GM18502 (cell line): ENCODE measurements at regions not wholly inside any gene's neighbourhood (a gene's known extent, or its start where the extent isn't known, plus 50 kb on each side); places are given as distances from the start of the nearest gene placed in this dataset.

ENCODE experiments used
- ATAC-seq: cut with Tn5 transposase; IDR thresholded peaks from one replicate; pipeline ENCODE4 v1.9.1; 2021; ENCODE audit warnings: mild to moderate bottlenecking; ENCODE audit not compliant: unreplicated experiment, poor library complexity

- ATAC-seq: no peak
Observed at GRCh38 chr4:125849869-125850268, 535.1 kb downstream of the FAT4 start.

GRCh38 chr4:125891597-125892258, 577.0 kb downstream of the FAT4 start:
- no peak for ATAC-seq

DNA sequence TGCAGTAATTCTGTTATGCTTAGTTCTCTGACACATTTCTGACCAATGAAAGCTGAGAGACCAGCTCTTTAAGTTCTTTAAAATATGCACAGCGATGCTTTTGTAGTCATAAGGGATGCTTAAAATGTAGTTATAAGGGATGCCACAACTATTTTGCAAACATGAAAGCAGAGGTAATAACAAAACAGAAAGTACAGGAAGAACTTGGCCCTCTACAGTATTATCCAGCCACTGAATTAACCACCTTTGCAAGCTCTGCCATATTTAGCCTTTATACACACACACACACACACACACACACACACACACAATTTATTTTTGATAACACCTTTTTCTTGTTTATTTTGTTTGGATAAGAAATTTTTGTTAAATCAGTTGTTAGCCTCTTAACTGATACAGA, 590.0 kb downstream of the FAT4 start:
- no peak for ATAC-seq

DNA sequence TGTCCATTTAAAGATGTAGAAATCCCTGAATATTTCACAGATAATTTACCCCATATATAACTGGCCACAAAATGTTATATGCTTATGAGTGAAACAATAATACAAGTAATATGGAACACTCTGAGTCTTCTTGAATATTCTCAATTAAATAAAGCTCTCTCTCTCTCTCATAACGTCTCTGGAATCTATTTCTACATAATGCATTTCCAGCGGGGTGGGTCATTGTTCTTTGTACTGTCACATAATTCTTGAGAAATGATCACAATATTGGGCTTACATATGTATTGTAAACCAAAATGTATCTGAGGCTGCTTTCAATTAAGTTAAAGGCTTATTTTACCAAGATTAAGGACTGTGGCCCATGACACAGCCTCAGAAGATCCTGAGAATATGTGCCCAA, 596.3 kb downstream of the FAT4 start:
- no peak for ATAC-seq

- ATAC-seq: no peak
Observed at GRCh38 chr4:125911481-125911880, 596.7 kb downstream of the FAT4 start.

DNA sequence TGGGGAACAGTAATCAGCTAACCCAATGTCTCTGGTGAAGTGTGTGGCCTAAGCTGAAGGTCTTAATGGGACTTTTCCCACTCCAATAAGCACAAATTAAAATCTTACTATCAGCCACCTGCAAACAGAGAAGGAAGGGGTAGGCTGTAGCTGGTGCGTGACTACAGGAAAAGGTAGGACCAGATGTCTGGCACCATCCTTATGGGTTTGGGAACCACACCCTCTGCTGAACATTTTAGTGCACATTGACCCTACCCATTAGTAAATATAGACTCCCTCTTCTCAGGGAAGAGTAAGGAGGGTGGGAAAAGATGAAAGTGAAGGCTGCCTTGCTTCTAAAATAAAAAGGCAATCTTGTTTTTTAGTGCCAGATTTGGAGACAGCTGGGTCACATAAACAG, 602.8 kb downstream of the FAT4 start:
- no peak for ATAC-seq

- ATAC-seq: no peak
Observed at GRCh38 chr4:125928652-125929051, 613.9 kb downstream of the FAT4 start.

GRCh38 chr4:125938541-125938940, 623.8 kb downstream of the FAT4 start:
- ATAC-seq: no peak

GRCh38 chr4:125940426-125940825, 625.7 kb downstream of the FAT4 start:
- ATAC-seq: no peak

- no peak for ATAC-seq
Observed at GRCh38 chr4:125944966-125945365, 630.2 kb downstream of the FAT4 start.

DNA sequence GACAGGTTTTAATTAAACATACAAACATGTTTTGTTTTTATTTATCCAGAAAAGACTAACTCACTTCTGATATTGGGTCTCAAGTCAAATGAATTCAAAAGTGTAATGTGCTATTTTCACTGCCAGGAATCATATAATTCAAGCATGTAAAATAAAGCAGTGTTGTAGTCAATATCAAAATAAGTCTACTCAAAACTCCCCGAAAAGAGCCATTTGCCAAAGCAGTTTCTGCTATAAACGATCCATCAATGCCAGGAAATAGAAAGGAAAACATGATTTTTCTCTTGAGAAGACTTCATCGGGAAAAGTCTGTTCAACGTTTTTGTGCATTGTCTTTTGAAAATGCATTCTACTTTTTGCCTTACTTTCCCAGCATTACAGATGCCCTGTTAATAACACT, 633.3 kb downstream of the FAT4 start:
- no peak for ATAC-seq

DNA sequence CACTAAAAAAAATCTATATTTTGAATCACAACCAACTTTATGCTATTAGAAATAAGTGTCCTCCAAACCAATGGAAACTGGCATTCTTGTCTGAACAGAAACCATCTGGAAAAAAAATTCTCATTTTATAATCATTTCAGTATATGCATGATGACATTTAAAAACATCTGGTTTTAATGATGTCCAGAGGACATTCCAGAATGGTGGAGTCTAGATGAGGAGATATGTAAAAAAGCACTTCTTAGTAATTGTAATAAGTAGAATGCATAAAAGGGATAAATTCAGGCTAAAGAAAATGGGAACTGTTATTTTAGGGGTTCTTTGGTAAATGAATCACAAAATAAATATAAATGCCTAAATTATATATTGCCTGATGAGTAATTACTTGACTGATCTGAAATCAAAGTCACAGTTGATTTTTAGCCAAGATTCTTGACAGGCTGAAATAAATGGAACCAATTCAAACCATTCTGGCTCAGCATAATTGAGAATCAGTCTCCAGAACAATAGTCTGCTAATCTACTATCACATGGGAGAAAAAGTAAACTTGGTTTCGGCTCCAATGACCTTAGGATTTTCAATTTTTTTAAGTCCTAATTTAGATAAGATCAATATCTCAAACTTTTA, 636.6 kb downstream of the FAT4 start:
- no peak for ATAC-seq

DNA sequence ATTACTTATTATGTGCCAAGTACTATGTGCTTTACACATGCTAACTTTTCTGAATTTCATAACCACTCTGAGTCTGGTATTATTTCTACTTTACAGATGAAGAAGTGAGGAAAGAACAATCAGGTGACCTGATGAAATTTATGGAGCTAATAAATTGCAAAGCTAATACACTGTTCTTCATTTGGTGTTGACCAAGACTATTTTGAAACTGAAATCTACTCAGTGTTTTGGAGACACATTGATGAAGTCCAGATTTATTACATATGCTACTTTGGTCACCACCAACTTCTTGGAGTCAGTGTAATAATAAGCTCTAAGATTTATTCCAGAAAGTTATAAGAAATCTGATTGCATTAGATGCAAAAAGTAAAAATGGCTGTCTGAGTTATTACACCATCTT, 637.9 kb downstream of the FAT4 start:
- ATAC-seq: no peak

DNA sequence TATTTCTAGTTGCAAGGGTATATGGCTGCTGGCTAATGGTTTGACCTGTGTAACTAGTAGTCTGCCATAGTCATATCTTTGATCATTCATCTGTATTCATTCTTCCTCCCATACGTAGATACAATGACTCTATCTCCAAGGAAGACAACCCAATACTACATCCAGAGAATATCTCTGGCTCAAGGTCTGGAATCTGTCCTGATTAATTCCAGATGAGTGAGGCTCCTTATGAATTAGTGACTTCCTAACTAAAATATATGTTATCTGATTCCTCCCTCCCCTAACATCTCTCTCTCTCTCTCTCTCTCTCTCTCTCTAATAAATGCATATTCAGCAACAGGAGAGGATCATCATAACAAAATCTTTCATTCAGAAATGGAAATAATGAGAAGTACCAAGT, 641.5 kb downstream of the FAT4 start:
- no peak for ATAC-seq

- ATAC-seq: no peak
Observed at GRCh38 chr4:125958519-125958918, 643.8 kb downstream of the FAT4 start.

GRCh38 chr4:125961626-125962025, 646.9 kb downstream of the FAT4 start:
- no peak for ATAC-seq

GRCh38 chr4:125975861-125976397, 661.2 kb downstream of the FAT4 start:
- ATAC-seq: no peak

DNA sequence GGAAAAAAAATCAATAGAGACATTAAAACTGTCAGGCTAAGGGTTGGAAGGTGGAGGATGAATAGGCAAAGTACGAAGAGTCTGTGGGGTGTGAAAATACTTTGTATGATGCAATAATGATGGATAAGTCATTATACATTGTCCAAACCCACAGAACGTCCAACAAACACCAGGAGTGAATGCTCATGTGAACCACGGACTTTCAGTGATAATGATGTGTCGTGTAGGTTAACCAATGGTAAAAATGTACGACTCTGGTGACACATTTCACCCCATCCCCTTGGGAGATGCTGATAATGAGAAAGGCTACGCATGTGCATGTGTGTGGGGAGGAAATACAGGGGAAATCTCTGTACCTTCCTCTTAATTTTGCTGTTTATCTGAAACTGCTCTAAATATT, 665.2 kb downstream of the FAT4 start:
- ATAC-seq: no peak

DNA sequence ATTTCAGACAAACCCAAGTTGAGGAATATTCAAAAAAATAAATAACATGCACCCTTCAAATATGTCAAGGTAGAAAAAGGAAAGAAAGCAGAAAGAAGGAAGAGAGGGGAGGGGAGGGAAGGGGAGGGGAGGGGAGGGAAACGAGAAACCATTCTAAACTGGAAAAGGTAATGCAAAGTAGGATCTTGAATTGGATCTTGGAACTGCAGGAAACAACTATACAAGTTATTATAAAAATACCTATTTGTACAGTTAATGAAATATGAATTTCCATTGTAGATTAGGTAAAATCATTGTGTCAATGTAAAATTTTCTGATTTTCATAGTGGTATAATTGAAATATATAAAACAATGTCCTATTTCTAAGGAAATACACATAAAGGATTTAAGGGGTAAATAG, 668.4 kb downstream of the FAT4 start:
- no peak for ATAC-seq

GRCh38 chr4:125985856-125986255, 671.1 kb downstream of the FAT4 start:
- peak; percentile 75 for ATAC-seq

DNA sequence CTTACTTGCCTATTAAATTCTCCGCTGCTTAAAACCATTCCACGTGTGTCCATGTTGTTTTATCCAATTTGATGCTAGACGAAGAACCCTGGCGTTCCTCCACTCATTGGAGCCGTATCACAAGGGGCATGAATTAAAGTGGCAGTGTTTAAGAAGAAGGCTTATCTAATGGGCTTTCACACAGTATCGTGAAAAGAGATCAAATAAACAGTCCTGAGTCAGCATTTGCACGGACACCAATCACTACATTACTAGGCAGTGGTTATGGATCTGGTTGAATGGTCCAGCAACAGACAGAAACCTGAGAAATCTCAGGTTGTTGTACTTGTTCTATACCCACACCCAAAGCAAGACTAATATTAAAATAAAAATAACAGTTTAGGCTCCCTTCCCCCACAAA, 671.6 kb downstream of the FAT4 start:
- ATAC-seq: no peak

DNA sequence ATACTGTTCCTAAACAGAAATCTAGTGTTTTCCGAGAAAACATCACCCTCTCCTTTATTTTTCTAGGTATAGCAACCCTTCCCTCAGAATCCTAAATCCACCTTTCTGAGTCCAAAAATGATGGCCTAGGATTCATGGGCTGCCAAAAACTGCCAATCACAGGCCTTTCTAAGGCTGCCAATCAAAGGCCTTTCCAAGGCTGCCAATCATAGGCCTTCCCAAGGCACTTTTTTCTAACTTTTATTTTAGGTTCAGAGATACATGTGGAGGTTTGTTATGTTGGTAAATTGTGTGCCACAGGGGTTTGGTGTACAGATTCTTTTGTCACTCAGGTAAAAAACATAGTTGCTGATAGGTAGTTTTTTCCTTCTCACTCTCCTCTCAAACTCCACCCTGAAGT, 673.7 kb downstream of the FAT4 start:
- no peak for ATAC-seq
